PC-3 (cell line): ENCODE measurements at regions not wholly inside any gene's neighbourhood (a gene's known extent, or its start where the extent isn't known, plus 50 kb on each side); places are given as distances from the start of the nearest gene placed in this dataset.

Source experiments
- EZH2 ChIP-seq: fragments of 300-600 bp; sonication (generic); IDR thresholded peaks from one replicate; pipeline ENCODE4 v1.6.1; 2017; ENCODE audit warnings: antibody characterized with exemption, mild to moderate bottlenecking, low read length; ENCODE audit not compliant: unreplicated experiment
- TF ChIP-seq, protein P1 (sequence below): fragments of 300-600 bp; sonication (generic); conservative IDR thresholded peaks from 2 replicates; pipeline ENCODE4 v1.5.1; 2017; ENCODE audit warnings: antibody characterized with exemption, low read depth, mild to moderate bottlenecking, low read length

DNA sequence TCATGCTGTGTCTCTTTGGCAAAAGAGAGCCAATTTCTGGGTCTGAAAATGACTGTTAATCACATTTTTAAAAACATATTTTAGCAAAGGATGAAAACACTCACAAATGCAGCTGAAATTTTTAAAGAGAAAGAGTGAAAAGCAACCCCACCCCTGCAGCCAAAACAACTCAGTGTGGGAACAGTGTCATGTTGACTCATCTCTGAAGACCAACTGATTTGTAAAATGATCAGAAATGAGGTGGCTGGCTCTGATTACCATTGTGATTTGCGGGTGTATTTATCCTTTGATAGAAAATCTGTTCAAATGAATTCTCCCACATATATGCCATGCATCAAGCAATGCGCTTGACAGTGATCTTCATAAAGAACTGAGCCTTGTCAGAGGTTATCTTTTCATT is 287.0 kb upstream of the ESRRG start:
- TF ChIP-seq, protein P1, sequence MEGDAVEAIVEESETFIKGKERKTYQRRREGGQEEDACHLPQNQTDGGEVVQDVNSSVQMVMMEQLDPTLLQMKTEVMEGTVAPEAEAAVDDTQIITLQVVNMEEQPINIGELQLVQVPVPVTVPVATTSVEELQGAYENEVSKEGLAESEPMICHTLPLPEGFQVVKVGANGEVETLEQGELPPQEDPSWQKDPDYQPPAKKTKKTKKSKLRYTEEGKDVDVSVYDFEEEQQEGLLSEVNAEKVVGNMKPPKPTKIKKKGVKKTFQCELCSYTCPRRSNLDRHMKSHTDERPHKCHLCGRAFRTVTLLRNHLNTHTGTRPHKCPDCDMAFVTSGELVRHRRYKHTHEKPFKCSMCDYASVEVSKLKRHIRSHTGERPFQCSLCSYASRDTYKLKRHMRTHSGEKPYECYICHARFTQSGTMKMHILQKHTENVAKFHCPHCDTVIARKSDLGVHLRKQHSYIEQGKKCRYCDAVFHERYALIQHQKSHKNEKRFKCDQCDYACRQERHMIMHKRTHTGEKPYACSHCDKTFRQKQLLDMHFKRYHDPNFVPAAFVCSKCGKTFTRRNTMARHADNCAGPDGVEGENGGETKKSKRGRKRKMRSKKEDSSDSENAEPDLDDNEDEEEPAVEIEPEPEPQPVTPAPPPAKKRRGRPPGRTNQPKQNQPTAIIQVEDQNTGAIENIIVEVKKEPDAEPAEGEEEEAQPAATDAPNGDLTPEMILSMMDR, result no peak
- TF ChIP-seq EZH2, result no peak
